ENCODE measurements at regions not wholly inside any gene's neighbourhood (a gene's known extent, or its start where the extent isn't known, plus 50 kb on each side); places are given as distances from the start of the nearest gene placed in this dataset.

DNA sequence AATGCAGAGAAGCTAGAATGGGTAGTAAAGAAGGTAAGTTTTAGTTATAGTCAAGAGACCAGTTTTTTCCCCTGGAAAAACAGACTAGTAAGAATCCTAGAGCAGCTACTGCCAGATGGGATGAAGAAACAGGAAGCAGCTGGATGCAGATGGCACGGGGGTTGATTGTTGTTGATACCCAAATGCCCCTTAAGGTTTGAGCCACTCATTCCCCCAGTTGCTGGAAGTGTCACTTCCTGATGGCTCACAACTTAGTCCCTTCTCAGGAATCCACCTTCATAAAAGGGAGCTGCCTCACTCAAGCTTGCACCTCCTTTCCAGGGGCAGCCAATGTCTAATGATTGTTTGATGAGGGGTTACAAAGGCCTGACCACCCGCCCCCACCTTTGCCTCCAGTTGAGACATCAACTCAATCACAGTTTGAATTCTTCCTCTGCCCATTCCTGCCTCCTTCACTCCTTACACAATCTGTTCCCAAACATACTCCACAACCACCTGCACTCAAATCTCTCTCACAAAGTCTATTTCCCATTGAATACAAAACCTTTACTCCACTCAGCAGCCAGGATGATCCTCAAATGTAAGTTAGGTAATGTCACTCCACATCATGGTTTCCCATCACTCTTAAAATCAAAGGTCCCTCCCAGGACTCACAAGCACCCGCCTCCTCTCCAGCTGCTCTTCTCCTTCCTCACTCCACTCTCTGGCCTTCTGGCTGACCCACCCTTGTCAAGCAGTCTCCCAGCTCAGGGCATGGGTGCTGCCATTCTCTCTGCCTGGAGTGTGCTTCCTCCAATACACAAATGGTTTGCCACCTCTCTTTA is 450.1 kb upstream of the THBS1 start:
- no peak for TF ChIP-seq CTCF (IDR thresholded peaks at IDR 0.05; ENCODE audit: low read depth, low read length)
- peak; percentile 36 to 69 for DNase-seq (ENCODE audit: low read depth in 2 of 2)
- no peak overlapping the region for H3K4me3 ChIP-seq (replicated peaks in 1 of 2; ENCODE audit: low read depth in 2 of 2, low read length in 2 of 2)

- no peak overlapping the region for H3K4me3 ChIP-seq (replicated peaks in 1 of 2; ENCODE audit: low read depth in 2 of 2, low read length in 2 of 2)
- peak in 1 of 2 donors; percentile 71 for DNase-seq (ENCODE audit: low read depth in 2 of 2)
- no peak for TF ChIP-seq CTCF (IDR thresholded peaks at IDR 0.05; ENCODE audit: low read depth, low read length)
Observed at GRCh38 chr15:39131609-39132008, 449.3 kb upstream of the THBS1 start.

- peak; percentile 41 to 48 for DNase-seq (ENCODE audit: low read depth in 2 of 2)
- H3K4me3 ChIP-seq (replicated peaks in 1 of 2; ENCODE audit: low read depth in 2 of 2, low read length in 2 of 2): no peak overlapping the region
- TF ChIP-seq CTCF (IDR thresholded peaks at IDR 0.05; ENCODE audit: low read depth, low read length): no peak
Observed at GRCh38 chr15:39132070-39132469, 448.8 kb upstream of the THBS1 start.

DNA sequence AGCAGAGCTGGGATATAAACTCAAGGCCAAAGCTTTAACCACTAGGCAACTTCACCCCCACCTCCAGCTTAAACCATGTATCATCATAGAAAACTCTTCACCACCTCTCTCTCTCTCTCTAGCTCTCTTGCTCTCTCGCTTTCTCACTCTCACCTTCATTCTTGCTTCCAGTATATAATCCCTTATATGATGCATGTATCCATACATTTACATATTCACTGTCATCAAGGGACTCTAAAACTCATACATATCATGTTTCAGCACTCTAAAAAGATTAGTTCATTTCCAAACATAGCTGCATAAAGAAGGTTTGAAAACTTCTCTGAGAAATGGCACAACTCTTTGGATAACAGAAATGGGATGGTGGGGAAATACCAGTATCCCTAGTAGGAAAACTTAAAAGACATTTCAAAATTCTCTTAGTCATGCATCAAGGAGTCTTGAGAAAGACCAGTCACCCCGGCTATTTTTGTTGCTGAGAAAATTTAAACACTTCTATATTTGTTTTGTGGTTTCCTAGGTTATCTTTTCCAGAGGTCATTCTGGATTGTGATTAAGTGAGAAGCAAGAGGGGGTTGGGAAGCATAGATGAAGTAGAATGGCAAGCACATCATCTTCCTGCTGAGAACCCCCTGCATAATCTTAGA is 447.8 kb upstream of the THBS1 start:
- DNase-seq (ENCODE audit: low read depth in 2 of 2): peak; percentile 89 to 95
- no peak for TF ChIP-seq CTCF (IDR thresholded peaks at IDR 0.05; ENCODE audit: low read depth, low read length)
- no peak overlapping the region for H3K4me3 ChIP-seq (replicated peaks in 1 of 2; ENCODE audit: low read depth in 2 of 2, low read length in 2 of 2)

GRCh38 chr15:39134282-39134681 is 446.6 kb upstream of the THBS1 start:
- H3K4me3 ChIP-seq (replicated peaks in 1 of 2; ENCODE audit: low read depth in 2 of 2, low read length in 2 of 2): no peak overlapping the region

DNA sequence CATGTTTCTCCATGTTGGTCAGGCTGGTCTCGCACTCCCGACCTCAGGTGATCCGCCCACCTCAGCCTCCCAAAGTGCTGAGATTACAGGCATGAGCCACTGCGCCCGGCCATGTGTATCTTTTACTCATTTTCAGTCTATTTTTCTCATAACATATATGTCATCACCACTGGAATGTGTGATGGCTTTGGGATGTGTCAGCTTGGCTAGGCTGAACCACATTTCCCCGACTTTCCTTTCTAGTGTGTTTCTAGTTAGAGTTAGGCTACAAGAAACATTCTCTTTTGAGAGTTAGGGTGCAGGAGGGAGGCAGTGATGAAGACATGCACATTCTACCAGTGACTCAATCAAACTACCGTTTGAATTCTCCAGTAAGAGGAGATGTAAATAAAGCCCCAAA is 444.9 kb upstream of the THBS1 start:
- no peak overlapping the region for H3K4me3 ChIP-seq (replicated peaks in 1 of 2; ENCODE audit: low read depth in 2 of 2, low read length in 2 of 2)
- DNase-seq (ENCODE audit: low read depth in 2 of 2): peak; percentile 78 to 92
- TF ChIP-seq CTCF (IDR thresholded peaks at IDR 0.05; ENCODE audit: low read depth, low read length): no peak

More at GRCh38 chr15:39134282-39134681, 446.6 kb upstream of the THBS1 start:
- DNase-seq (ENCODE audit: low read depth in 2 of 2): no peak
- no peak for TF ChIP-seq CTCF (IDR thresholded peaks at IDR 0.05; ENCODE audit: low read depth, low read length)

All from cardiac fibroblast (primary cell).